ENCODE measurements at regions not wholly inside any gene's neighbourhood (a gene's known extent, or its start where the extent isn't known, plus 50 kb on each side); places are given as distances from the start of the nearest gene placed in this dataset.

DNA sequence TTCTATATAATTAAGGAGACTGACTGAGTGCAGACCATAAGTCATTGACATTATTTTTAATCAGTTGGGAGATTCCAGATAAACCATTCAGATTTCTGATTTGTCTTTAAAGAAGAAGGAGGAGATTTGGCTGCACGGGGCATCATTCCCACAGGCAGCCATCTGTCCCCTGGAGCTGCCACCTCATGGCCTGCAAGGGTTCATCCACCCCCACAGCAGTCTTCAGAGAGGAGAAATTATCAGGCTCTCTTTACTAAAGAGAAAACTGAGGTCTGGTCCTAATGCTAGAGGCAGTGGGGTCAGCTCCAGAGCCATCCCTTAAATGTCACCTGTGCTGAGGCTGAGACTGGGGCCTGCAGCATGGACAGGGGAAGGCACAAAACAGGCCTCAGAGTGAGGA, 501.3 kb upstream of the SULF2 start:
- TF ChIP-seq CTCF (IDR thresholded peaks at IDR 0.05; ENCODE audit: insufficient read depth, low read length) (no peak), POLR2AphosphoS5 (IDR thresholded peaks at IDR 0.05; ENCODE audit: low read depth) (no peak), GABPA (IDR thresholded peaks at IDR 0.05; ENCODE audit: low read depth) (no peak), SPI1 (IDR thresholded peaks at IDR 0.05; ENCODE audit: borderline replicate concordance, low read depth) (no peak), REST (IDR thresholded peaks at IDR 0.05; ENCODE audit: insufficient replicate concordance, low read depth) (no peak)
